ENCODE measurements at regions not wholly inside any gene's neighbourhood (a gene's known extent, or its start where the extent isn't known, plus 50 kb on each side); places are given as distances from the start of the nearest gene placed in this dataset.

GRCh38 chr3:43874290-43874689 is 183.6 kb downstream of the ABHD5 start (continued):
- TF ChIP-seq EZH2phosphoT487 (IDR thresholded peaks at IDR 0.05; ENCODE audit: unreplicated experiment) (no peak), REST (IDR thresholded peaks at IDR 0.05; ENCODE audit: unreplicated experiment) (no peak), EZH2 (IDR thresholded peaks at IDR 0.05; ENCODE audit: low read depth, unreplicated experiment) (no peak), STAT1 (IDR thresholded peaks at IDR 0.05; ENCODE audit: unreplicated experiment) (no peak), ZNF114 (CRISPR knock-in tag; IDR thresholded peaks at IDR 0.05) (no peak), JUNB (IDR thresholded peaks at IDR 0.05; ENCODE audit: unreplicated experiment) (no peak), CREB1 (CRISPR knock-in tag; IDR thresholded peaks at IDR 0.05; ENCODE audit: low read depth) (no peak), ZNF331 (CRISPR knock-in tag; IDR thresholded peaks at IDR 0.05; ENCODE audit: low read depth) (no peak), NANOG (IDR thresholded peaks at IDR 0.05; ENCODE audit: borderline replicate concordance) (no peak), POLR2AphosphoS5 (IDR thresholded peaks at IDR 0.05; ENCODE audit: low read depth) (no peak)
- TF ChIP-seq, protein P1, sequence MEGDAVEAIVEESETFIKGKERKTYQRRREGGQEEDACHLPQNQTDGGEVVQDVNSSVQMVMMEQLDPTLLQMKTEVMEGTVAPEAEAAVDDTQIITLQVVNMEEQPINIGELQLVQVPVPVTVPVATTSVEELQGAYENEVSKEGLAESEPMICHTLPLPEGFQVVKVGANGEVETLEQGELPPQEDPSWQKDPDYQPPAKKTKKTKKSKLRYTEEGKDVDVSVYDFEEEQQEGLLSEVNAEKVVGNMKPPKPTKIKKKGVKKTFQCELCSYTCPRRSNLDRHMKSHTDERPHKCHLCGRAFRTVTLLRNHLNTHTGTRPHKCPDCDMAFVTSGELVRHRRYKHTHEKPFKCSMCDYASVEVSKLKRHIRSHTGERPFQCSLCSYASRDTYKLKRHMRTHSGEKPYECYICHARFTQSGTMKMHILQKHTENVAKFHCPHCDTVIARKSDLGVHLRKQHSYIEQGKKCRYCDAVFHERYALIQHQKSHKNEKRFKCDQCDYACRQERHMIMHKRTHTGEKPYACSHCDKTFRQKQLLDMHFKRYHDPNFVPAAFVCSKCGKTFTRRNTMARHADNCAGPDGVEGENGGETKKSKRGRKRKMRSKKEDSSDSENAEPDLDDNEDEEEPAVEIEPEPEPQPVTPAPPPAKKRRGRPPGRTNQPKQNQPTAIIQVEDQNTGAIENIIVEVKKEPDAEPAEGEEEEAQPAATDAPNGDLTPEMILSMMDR (conservative IDR thresholded peaks at IDR 0.05; ENCODE audit: low read depth in 2 of 2), result no peak
- TF ChIP-seq, protein P2, sequence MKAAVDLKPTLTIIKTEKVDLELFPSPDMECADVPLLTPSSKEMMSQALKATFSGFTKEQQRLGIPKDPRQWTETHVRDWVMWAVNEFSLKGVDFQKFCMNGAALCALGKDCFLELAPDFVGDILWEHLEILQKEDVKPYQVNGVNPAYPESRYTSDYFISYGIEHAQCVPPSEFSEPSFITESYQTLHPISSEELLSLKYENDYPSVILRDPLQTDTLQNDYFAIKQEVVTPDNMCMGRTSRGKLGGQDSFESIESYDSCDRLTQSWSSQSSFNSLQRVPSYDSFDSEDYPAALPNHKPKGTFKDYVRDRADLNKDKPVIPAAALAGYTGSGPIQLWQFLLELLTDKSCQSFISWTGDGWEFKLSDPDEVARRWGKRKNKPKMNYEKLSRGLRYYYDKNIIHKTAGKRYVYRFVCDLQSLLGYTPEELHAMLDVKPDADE (IDR thresholded peaks at IDR 0.05), result no peak

- Histone ChIP-seq H3K4me1 (ENCODE audit: insufficient read depth) (peaks cover 16% of the 10 kb centered on the region), H2AFZ (no peak overlapping the region), H3K4me3 (no peak overlapping the region), H3K27ac (ENCODE audit: low read depth) (no peak overlapping the region), H3F3A (replicated peaks; ENCODE audit: low read depth) (no peaks in the 10 kb centered on the region), H4K20me1 (replicated peaks; ENCODE audit: insufficient read depth) (no peaks in the 10 kb centered on the region), H3K79me2 (replicated peaks; ENCODE audit: insufficient read depth) (no peaks in the 10 kb centered on the region), H3K36me3 (ENCODE audit: insufficient read depth) (no peaks in the 10 kb centered on the region), H3K27me3 (ENCODE audit: insufficient read depth) (no peaks in the 10 kb centered on the region), H3K9me2 (ENCODE audit: insufficient read depth) (peaks cover 8% of the 10 kb centered on the region; the same call in 1 of the 2 replicates), H3K4me2 (no peak overlapping the region)
- Mint-ChIP-seq H3K4me1 (peaks cover 47% of the 10 kb centered on the region), H3K27me3 (ENCODE audit: insufficient read depth, low read depth, poor library complexity) (no peaks in the 10 kb centered on the region), H3K27ac (no peak overlapping the region), H3K36me3 (ENCODE audit: low read depth) (no peaks in the 10 kb centered on the region), H3K9me3 (peaks cover 7% of the 10 kb centered on the region; the same call in 2 of the 3 replicates), H3K4me3 (no peak overlapping the region)
- ATAC-seq, result no peak
- DNase-seq (ENCODE audit: low spot score), result no peak
- TF ChIP-seq ZNF114 (CRISPR knock-in tag; IDR thresholded peaks at IDR 0.05) (no peak), JUNB (IDR thresholded peaks at IDR 0.05; ENCODE audit: unreplicated experiment) (no peak), ZNF462 (CRISPR knock-in tag; IDR thresholded peaks at IDR 0.05) (no peak)
These were observed 184.0 kb downstream of the ABHD5 start for GRCh38 chr3:43874731-43875130.
